HG02798 (cell line): ENCODE measurements at regions not wholly inside any gene's neighbourhood (a gene's known extent, or its start where the extent isn't known, plus 50 kb on each side); places are given as distances from the start of the nearest gene placed in this dataset.
"Not testable (repeated sequence)": the region's sequence is repeated elsewhere in the genome, so short reads cannot be mapped to it uniquely, and the experiment has no call there.

Experiments
- ATAC-seq: cut with Tn5 transposase; IDR thresholded peaks from one replicate; pipeline ENCODE4 v1.9.1; 2021; ENCODE audit warnings: mild to moderate bottlenecking; ENCODE audit not compliant: unreplicated experiment, poor library complexity

DNA sequence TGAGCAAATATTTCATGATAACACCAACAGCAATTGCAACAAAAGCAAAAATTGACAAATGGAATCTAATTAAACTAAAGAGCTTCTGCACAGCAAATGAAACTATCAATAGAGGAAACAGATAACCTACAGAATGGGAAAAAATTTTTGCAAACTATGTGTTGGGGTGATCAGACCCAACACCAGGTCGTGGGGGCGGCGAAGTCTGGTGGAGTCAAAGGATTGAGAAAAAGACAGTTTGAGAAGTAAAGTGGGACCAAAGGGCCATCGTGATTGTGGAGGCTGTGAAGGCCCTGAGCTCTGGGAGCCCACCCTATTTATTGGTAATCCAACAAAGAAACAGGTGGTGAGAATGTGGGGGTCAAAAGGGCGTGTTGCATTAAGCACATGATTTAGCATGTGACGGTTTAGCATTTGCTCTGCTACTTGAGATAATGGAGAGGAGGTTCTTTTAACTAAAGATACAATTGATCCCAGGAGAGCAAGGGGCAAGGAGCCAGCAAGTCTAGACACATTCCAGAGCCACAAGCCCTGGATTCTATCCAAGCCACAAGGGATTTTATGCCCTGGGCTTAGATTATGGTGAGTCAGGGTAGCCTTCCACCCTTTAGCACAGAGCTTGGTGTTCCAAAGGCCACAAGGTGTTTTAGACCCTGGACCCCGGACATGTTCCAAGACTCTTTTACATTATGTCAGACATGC is 65.5 kb upstream of the VLDLR start:
- not testable (repeated sequence) for ATAC-seq

DNA sequence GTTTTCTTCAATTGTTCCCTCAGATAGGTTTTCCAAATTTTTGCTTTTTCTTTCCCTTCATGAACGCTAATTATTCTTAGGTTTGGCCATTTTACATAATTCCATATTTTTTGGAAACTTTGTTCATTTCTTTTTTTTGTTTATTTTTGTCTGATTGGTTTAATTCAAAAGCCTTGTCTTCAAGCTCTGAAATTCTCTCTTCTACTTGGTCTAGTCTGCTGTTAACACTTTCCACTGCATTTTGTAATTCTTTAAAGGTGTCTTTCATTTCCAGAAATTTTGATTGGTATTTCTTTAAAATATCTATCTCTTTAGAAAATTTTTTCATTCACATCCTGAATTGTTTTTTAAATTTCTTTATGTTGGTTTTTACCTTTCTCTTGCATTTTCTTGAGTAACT is 63.9 kb upstream of the VLDLR start:
- no peak for ATAC-seq

DNA sequence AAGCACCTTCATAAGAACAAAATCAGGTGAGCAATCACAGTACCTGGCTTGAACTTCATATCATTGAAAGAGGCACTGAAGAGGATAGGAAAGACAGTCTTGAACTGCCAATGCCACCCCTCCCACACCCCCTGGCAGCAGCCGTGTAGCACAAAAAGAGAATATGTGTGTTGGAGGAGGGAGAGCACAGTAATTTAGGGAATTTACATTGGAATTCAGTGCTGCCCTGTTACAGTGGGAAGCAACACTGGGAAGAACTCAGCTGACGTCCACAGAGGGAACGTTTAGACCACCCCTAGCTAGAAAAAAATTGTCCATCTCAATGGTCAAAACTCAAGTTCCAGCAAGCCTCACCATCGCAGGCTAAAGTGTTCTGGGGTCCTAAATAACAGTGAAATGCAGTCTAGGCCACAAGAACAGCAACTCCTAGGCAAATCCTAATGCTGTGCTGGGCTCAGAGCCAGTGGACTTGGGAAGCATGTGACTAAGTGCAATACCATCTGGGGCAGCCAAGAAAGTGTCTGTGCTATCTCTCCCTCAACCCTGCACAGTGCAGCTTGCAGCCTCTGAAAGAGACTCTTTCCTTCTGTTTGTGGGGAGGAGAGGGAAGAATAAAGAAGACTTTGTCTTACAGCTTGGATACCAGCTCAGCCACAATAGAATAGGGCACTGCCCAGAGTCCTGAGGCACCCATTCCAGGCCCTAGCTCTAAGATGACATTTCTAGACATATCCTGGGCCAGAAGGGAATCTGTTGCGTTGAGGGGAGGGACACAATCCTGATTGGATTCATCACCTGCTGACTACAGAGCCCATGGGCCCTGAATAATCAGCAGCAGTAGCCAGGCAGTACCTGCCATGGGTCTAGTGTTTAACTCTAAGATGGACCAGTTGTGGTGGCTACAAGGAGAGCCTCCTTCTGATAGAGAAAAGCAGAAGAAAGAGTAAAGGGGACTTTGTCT is 62.1 kb upstream of the VLDLR start:
- ATAC-seq, result no peak

DNA sequence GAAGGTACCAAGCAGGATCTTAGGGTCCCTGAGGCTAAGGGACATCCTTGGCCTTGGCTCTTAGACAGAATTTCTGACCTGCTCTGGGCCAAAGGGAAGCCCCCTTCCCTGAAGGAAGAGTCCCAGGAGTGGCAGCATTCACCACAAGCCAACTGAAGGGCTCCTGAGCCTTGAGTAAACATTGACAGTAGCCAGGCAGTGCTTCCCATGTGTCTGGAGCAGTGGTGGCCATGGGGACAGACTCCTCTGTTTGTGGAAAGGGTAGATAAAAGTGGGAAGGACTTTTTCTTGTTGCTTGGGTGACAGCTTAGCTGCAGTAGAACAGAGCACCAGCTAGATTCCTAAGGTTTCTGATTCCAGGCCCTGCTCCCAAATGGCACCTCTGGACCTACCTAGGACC is 61.4 kb upstream of the VLDLR start:
- ATAC-seq, result no peak

DNA sequence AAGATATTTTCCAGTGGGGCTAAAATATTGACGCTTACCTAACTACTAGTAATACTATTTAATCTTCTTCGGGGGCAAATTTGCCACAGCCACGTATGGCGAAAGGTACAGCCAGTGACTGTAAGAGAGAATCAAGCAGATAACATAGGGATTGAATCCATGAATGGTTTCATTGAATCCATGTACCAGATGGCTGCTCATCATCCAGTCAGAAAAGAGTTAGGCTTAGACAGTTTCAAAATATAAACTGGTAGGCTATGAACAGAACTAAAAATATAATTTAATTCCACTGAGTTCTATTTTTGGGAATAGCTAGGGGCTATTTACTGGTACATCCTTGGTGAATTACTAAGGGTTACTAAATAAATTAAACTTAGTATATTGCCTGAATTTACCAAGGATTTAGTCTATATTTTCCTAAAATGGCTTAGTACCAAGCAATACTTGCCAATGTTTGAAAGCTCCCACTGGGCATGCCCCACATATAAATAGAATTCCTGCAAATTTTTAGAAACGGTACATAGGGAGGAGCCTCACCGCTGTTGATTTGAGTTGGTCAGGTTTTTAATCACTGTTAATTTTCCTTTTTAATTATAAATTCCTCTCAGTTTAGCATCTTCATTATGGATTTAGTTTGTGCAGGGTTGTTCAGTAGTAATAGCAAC is 55.8 kb upstream of the VLDLR start:
- ATAC-seq, result no peak

DNA sequence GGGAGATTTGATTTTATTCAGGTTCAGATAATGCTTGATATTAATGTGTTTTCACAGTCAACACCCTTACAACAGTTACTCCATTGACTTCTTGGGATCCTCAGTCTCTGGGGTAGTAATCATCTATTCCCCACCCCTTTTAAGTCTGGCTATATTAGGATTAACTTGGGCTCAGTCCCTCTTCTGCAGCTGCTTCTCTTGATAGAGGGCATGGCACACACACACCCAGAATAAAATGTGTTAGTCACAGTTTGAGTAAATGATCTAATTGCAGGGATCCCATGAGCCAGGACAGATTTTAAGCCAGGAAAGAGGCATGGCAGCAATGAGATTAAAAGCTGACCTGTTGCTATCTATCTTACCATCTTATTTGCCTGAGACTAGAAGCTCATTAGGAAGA is 53.7 kb upstream of the VLDLR start:
- ATAC-seq, result no peak

DNA sequence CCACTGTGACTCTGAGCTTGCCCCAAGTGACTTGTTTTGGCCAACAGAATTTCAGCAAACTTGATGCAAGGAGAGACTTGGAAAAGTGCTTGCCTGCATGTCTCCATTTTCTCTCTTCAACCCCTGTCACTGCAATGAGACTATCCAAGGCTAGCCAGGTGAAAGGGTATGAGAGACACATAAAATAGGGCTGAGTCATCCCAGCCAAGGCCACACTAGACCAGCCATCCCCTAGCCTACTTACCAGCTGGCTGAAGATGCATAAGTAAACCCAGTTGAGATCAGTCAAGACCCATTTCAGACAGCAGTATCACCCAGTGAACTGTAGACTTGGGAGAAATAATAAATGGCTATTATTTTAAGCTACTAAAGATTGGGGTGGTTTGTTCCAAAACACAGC is 52.9 kb upstream of the VLDLR start:
- no peak for ATAC-seq

DNA sequence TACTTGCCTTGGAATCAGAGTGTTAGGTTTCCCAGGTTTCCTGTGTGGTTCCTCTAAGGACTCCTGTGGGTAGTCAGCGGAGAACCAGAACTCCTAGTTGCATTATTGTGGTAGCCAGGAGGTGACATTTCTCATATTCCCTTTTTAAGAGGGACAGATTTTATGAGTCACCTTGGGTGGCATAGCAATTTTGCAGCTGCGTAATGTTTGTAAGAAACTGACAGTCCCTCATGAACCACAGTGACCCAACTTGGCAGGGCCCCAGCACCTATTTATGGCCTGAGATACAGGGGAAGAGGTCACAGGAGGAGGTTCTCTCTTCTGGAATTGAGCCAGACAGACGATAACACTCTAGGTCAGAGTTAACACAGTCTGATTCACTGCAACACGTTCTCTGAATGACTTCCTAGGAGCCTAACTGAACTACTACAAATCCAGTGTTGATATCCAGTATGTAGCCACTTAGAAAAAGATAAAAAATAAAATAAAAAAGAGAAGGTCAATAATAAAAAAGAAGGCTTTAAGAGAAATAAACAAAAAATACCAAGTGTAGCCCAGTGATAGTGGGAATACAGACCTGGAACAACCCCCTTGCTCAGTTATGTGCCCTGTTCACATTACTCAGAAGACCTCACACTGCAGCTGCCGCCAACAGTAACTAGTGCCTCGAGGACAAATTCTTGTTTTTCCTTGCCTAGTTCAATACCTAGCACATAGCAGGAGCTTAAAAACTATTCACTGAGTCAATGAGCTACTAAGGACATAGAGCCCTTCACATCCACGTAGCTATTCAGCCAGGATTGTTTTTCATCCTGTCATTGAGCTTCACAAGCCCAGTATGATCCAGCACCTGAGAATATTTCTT is 50.7 kb upstream of the VLDLR start:
- peak; percentile 86 for ATAC-seq
